Panc1 (cell line): ENCODE measurements at regions not wholly inside any gene's neighbourhood (a gene's known extent, or its start where the extent isn't known, plus 50 kb on each side); places are given as distances from the start of the nearest gene placed in this dataset.
"Not testable (repeated sequence)": the region's sequence is repeated elsewhere in the genome, so short reads cannot be mapped to it uniquely, and the experiment has no call there.

Experiments used
- ATAC-seq: fragments of 200-7000 bp; cut with Tn5 transposase; 2 replicates; pipeline ENCODE4 v1.9.1; 2020; ENCODE audit warnings: mild to moderate bottlenecking, moderate library complexity
- BruUV-seq: library from RNA; stranded (reverse); fragments of 400-500 nt; replicated peaks from 2 replicates; lab custom pipeline; 2021; lab: Mats Ljungman, UMichigan
- CTCF ChIA-PET: fragments of 300-600 bp; sonication (Branson Sonifier 250); formaldehyde crosslinking; loops from one replicate; lab custom pipeline; 2022; ENCODE audit warnings: antibody characterized with exemption; lab: Charles Lee
- POLR2A ChIA-PET: fragments of 300-600 bp; sonication (Branson Sonifier 250); formaldehyde crosslinking; loops from one replicate; lab custom pipeline; 2022; ENCODE audit warnings: antibody characterized with exemption; lab: Charles Lee
- DNase-seq: peaks from one replicate; pipeline ENCODE4 v3.0.0-alpha.2; 2010; ENCODE audit warnings: low read depth, low spot score
- H3K27ac ChIP-seq: 2 replicates; pipeline ENCODE4 v1.5.1; 2011; ENCODE audit warnings: mild to moderate bottlenecking, low read length, inconsistent platforms
- H3K27me3 ChIP-seq: fragments of 200-500 bp; sonication (Bioruptor generic); 2 replicates; pipeline ENCODE4 v1.6.0; 2014; ENCODE audit warnings: low read length, inconsistent platforms; ENCODE audit not compliant: control insufficient read depth, insufficient read depth
- H3K36me3 ChIP-seq: fragments of 200-500 bp; sonication (Bioruptor generic); 2 replicates; pipeline ENCODE4 v1.5.1; 2014; ENCODE audit warnings: inconsistent platforms, mild to moderate bottlenecking, low read length, moderate library complexity; ENCODE audit not compliant: control insufficient read depth, insufficient read depth
- H3K4me1 ChIP-seq: 2 replicates; pipeline ENCODE4 v1.5.1; 2011; ENCODE audit warnings: inconsistent platforms, mild to moderate bottlenecking, low read length, moderate library complexity; ENCODE audit not compliant: control insufficient read depth, insufficient read depth
- H3K4me3 ChIP-seq, 2 experiments: 2 replicates each; pipeline ENCODE4 v1.5.1; 2011 to 2012; ENCODE audit warnings: low read depth in 2 of 2, low read length in 2 of 2, mild to moderate bottlenecking in 2 of 2, inconsistent platforms in 1 of 2, moderate library complexity in 1 of 2
- H3K9me3 ChIP-seq: fragments of 200-500 bp; sonication (Bioruptor generic); 2 replicates; pipeline ENCODE4 v1.5.1; 2014; ENCODE audit warnings: low read depth, mild to moderate bottlenecking, inconsistent platforms, low read length, moderate library complexity; ENCODE audit not compliant: control insufficient read depth, insufficient read depth
- CTCF ChIP-seq: fragments of 450-650 bp; IDR thresholded peaks from 2 replicates; pipeline ENCODE4 v1.5.1; 2017; ENCODE audit warnings: mild to moderate bottlenecking
- POLR2AphosphoS5 ChIP-seq: IDR thresholded peaks from 2 replicates; pipeline ENCODE4 v1.6.1; 2012; ENCODE audit warnings: mild to moderate bottlenecking, low read depth, low read length, moderate library complexity
- REST ChIP-seq, 2 experiments: IDR thresholded peaks; 2 replicates each; pipeline ENCODE4 v1.6.1; 2011 to 2012; ENCODE audit warnings: low read depth in 2 of 2, control low read depth in 1 of 2, low read length in 1 of 2, mild to moderate bottlenecking in 1 of 2, moderate library complexity in 1 of 2; ENCODE audit not compliant: insufficient read depth in 1 of 2
- SIN3A ChIP-seq: IDR thresholded peaks from 2 replicates; pipeline ENCODE4 v1.6.1; 2012; ENCODE audit warnings: low read depth, mild to moderate bottlenecking, low read length, moderate library complexity, borderline replicate concordance; ENCODE audit not compliant: insufficient read depth
- TCF7L2 ChIP-seq: IDR thresholded peaks from 2 replicates; pipeline ENCODE4 v1.6.1; 2011; ENCODE audit warnings: mild to moderate bottlenecking, low read depth, low read length, inconsistent platforms
- in situ Hi-C: cut with HindIII; loops from 2 replicates; pipeline ENCODE4 v1.10.0; 2016; ENCODE audit warnings: low sequenced_read_pairs, low pct_unique_long_range_greater_than_20kb
- intact Hi-C: fragments of 100-400 bp; cut with micrococcal nuclease; formaldehyde crosslinking; loops from one replicate; pipeline ENCODE4 v1.10.0; 2022; ENCODE audit not compliant: unreplicated experiment

DNA sequence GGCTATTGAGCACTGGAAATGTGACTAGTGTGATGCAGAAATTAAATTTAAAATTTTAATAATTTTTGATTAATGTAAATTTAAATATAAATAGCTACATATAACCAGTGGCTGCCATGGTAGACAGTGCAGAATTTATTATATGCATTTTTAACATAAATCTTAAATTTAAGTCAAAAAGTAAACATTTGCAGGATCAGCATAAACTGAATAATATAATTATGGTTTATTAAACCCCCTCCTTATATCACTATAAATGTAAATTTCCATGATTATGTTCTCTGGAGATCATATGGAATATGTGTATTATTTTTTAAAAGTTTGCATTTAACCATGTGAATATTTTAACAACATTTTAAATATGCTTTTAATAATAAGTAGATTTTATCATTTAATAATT lies 155.8 kb downstream of the TEX13C start:
- CTCF ChIA-PET = no interaction called here
- intact Hi-C loops = no loop called here
- ATAC-seq (no peak), DNase-seq (no peak)
- no peaks in the 10 kb centered on the region for H3K4me1 ChIP-seq
- POLR2A ChIA-PET = no interaction called here
- TF ChIP-seq SIN3A (no peak), CTCF (no peak), POLR2AphosphoS5 (no peak), TCF7L2 (no peak), REST (IDR thresholded peaks at IDR 0.05; ENCODE audit: insufficient read depth in 1 of 2, low read depth in 2 of 2, low read length in 1 of 2) (no peak)
- no peaks in the 10 kb centered on the region for H3K9me3 ChIP-seq
- no peak overlapping the region for H3K27ac ChIP-seq
- no peak overlapping the region for H3K4me3 ChIP-seq
- in situ Hi-C loops = no loop called here
- H3K36me3 ChIP-seq = no peaks in the 10 kb centered on the region
- no peaks in the 10 kb centered on the region for H3K27me3 ChIP-seq
- no TSS peak for BruUV-seq

- H3K27me3 ChIP-seq = no peaks in the 10 kb centered on the region
- TF ChIP-seq CTCF = no peak
- TF ChIP-seq REST (IDR thresholded peaks at IDR 0.05; ENCODE audit: insufficient read depth in 1 of 2, low read depth in 2 of 2, low read length in 1 of 2) = no peak
- no peak for TF ChIP-seq SIN3A
- TF ChIP-seq POLR2AphosphoS5 = no peak
- no peak for TF ChIP-seq TCF7L2
- BruUV-seq = no TSS peak
- ChIA-PET POLR2A (no interaction called here), CTCF (no interaction called here)
- no peaks in the 10 kb centered on the region for H3K4me1 ChIP-seq
- in situ Hi-C loops (no loop called here), intact Hi-C loops (no loop called here)
- no peak overlapping the region for H3K4me3 ChIP-seq
- no peak overlapping the region for H3K27ac ChIP-seq
- ATAC-seq (no peak), DNase-seq (no peak)
- H3K36me3 ChIP-seq = no peaks in the 10 kb centered on the region
- no peaks in the 10 kb centered on the region for H3K9me3 ChIP-seq
These were observed 172.8 kb downstream of the TEX13C start for GRCh38 chrX:125492439-125492838.

DNA sequence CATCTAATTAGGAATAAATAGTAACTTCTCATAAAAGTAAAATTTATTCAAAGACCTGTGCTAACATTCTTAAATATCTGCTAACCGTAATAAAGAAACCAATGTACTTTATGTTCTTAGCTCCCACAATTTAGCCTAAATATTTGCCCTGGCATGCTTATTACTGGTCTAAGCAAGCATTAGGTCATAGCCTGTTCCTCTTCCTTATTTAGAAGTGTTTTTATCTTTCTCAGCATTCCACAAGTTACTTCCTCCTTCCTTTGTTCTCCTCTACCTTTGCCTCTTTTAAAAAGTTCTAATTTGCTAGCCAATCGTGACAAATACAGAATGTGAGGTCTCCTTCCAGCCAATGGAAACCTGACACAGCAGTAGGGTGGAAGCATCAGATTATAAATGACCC lies 173.3 kb downstream of the TEX13C start:
- BruUV-seq, H3K36me3 ChIP-seq, H3K4me1 ChIP-seq, CTCF ChIA-PET, intact Hi-C loops, ATAC-seq, POLR2A ChIA-PET, DNase-seq, H3K27ac ChIP-seq, in situ Hi-C loops, H3K4me3 ChIP-seq, H3K9me3 ChIP-seq, H3K27me3 ChIP-seq: not testable (repeated sequence)
